GM12801 (cell line): ENCODE measurements at regions not wholly inside any gene's neighbourhood (a gene's known extent, or its start where the extent isn't known, plus 50 kb on each side); places are given as distances from the start of the nearest gene placed in this dataset.

ENCODE experiments used
- CTCF ChIP-seq: IDR thresholded peaks from one replicate; pipeline ENCODE4 v1.5.1; 2011; ENCODE audit warnings: control low read depth; ENCODE audit not compliant: insufficient read length; ENCODE audit errors: extremely low read depth

GRCh38 chr1:219405531-219406331 lies 207.2 kb downstream of the ZC3H11B start:
- TF ChIP-seq CTCF: no peak

GRCh38 chr1:219404629-219405028 lies 208.3 kb downstream of the ZC3H11B start:
- TF ChIP-seq CTCF: no peak

- TF ChIP-seq CTCF: no peak
Observed at GRCh38 chr1:219402925-219403324, 210.0 kb downstream of the ZC3H11B start.

- no peak for TF ChIP-seq CTCF
Observed at GRCh38 chr1:219401724-219402625, 210.9 kb downstream of the ZC3H11B start.

GRCh38 chr1:219399446-219399845 lies 213.5 kb downstream of the ZC3H11B start:
- TF ChIP-seq CTCF: no peak

GRCh38 chr1:219398815-219399396 lies 214.0 kb downstream of the ZC3H11B start:
- TF ChIP-seq CTCF: no peak

GRCh38 chr1:219397511-219397910 lies 215.4 kb downstream of the ZC3H11B start:
- no peak for TF ChIP-seq CTCF
